ENCODE measurements at regions not wholly inside any gene's neighbourhood (a gene's known extent, or its start where the extent isn't known, plus 50 kb on each side); places are given as distances from the start of the nearest gene placed in this dataset.

GRCh38 chr1:114342376-114342775, 168.6 kb downstream of the TRIM33 start:
- DNase-seq (ENCODE audit: low read depth), result no peak

GRCh38 chr1:114341856-114342255, 169.1 kb downstream of the TRIM33 start:
- peak; percentile 56 for DNase-seq (ENCODE audit: low read depth)

- no peak for DNase-seq (ENCODE audit: low read depth)
Observed at GRCh38 chr1:114341299-114341698, 169.7 kb downstream of the TRIM33 start.

GRCh38 chr1:114340892-114341291, 170.1 kb downstream of the TRIM33 start:
- DNase-seq (ENCODE audit: low read depth), result no peak

- DNase-seq (ENCODE audit: low read depth), result no peak
Observed at GRCh38 chr1:114339379-114339778, 171.6 kb downstream of the TRIM33 start.

GRCh38 chr1:114338191-114338890, 172.7 kb downstream of the TRIM33 start:
- no peak for DNase-seq (ENCODE audit: low read depth)

GRCh38 chr1:114337417-114337816, 173.6 kb downstream of the TRIM33 start:
- no peak for DNase-seq (ENCODE audit: low read depth)

- no peak for DNase-seq (ENCODE audit: low read depth)
Observed at GRCh38 chr1:114336360-114336759, 174.6 kb downstream of the TRIM33 start.

GRCh38 chr1:114335273-114335672, 175.7 kb downstream of the TRIM33 start:
- DNase-seq (ENCODE audit: low read depth), result no peak

- no peak for DNase-seq (ENCODE audit: low read depth)
Observed at GRCh38 chr1:114334297-114334696, 176.7 kb downstream of the TRIM33 start.

- DNase-seq (ENCODE audit: low read depth), result no peak
Observed at GRCh38 chr1:114333690-114334089, 177.3 kb downstream of the TRIM33 start.

- no peak for DNase-seq (ENCODE audit: low read depth)
Observed at GRCh38 chr1:114331936-114332335, 178.3 kb upstream of the SYT6 start.

GRCh38 chr1:114330451-114330983, 176.8 kb upstream of the SYT6 start:
- DNase-seq (ENCODE audit: low read depth), result no peak

- no peak for DNase-seq (ENCODE audit: low read depth)
Observed at GRCh38 chr1:114328361-114328904, 174.8 kb upstream of the SYT6 start.

- DNase-seq (ENCODE audit: low read depth), result no peak
Observed at GRCh38 chr1:114324662-114324965, 170.9 kb upstream of the SYT6 start.

- no peak for DNase-seq (ENCODE audit: low read depth)
Observed at GRCh38 chr1:114323959-114324661, 170.4 kb upstream of the SYT6 start.

GRCh38 chr1:114322734-114323133, 169.1 kb upstream of the SYT6 start:
- no peak for DNase-seq (ENCODE audit: low read depth)

GRCh38 chr1:114322207-114322606, 168.5 kb upstream of the SYT6 start:
- DNase-seq (ENCODE audit: low read depth), result no peak

- peak; percentile 38 for DNase-seq (ENCODE audit: low read depth)
Observed at GRCh38 chr1:114320586-114320985, 166.9 kb upstream of the SYT6 start.

GRCh38 chr1:114319418-114319817, 165.7 kb upstream of the SYT6 start:
- DNase-seq (ENCODE audit: low read depth), result no peak

GRCh38 chr1:114318961-114319360, 165.3 kb upstream of the SYT6 start:
- DNase-seq (ENCODE audit: low read depth), result no peak

- DNase-seq (ENCODE audit: low read depth), result no peak
Observed at GRCh38 chr1:114316204-114316603, 162.5 kb upstream of the SYT6 start.

GRCh38 chr1:114315631-114316030, 162.0 kb upstream of the SYT6 start:
- DNase-seq (ENCODE audit: low read depth), result peak; percentile 28
